NCI-H2227 (cell line): ENCODE measurements at regions not wholly inside any gene's neighbourhood (a gene's known extent, or its start where the extent isn't known, plus 50 kb on each side); places are given as distances from the start of the nearest gene placed in this dataset.
"Not testable (repeated sequence)": the region's sequence is repeated elsewhere in the genome, so short reads cannot be mapped to it uniquely, and the experiment has no call there.

Experiments used
- DNase-seq: peaks from one replicate; lab custom pipeline; 2025; ENCODE audit not compliant: unreplicated experiment; lab: John Stamatoyannopoulos, UW

- no peak for DNase-seq
Observed at GRCh38 chrX:39427492-39427891, 626.2 kb downstream of the MID1IP1 start.

GRCh38 chrX:39427906-39428305 lies 626.6 kb downstream of the MID1IP1 start:
- no peak for DNase-seq

GRCh38 chrX:39430551-39430950 lies 629.3 kb downstream of the MID1IP1 start:
- no peak for DNase-seq

GRCh38 chrX:39431893-39432292 lies 630.6 kb downstream of the MID1IP1 start:
- DNase-seq, result no peak

GRCh38 chrX:39434671-39435070 lies 633.4 kb downstream of the MID1IP1 start:
- DNase-seq, result not testable (repeated sequence)

GRCh38 chrX:39436538-39436937 lies 635.3 kb downstream of the MID1IP1 start:
- DNase-seq, result not testable (repeated sequence)

- DNase-seq, result no peak
Observed at GRCh38 chrX:39437670-39438441, 636.6 kb downstream of the MID1IP1 start.

GRCh38 chrX:39438603-39439602 lies 637.6 kb downstream of the MID1IP1 start:
- no peak for DNase-seq

GRCh38 chrX:39439906-39440798 lies 638.9 kb downstream of the MID1IP1 start:
- no peak for DNase-seq

- no peak for DNase-seq
Observed at GRCh38 chrX:39440799-39441284, 639.6 kb downstream of the MID1IP1 start.

GRCh38 chrX:39442332-39442731 lies 641.1 kb downstream of the MID1IP1 start:
- DNase-seq, result no peak

GRCh38 chrX:39443240-39443639 lies 642.0 kb downstream of the MID1IP1 start:
- no peak for DNase-seq

GRCh38 chrX:39445336-39445735 lies 644.1 kb downstream of the MID1IP1 start:
- peak; percentile 21 for DNase-seq

- DNase-seq, result no peak
Observed at GRCh38 chrX:39449352-39449751, 648.1 kb downstream of the MID1IP1 start.

- peak; percentile 43 for DNase-seq
Observed at GRCh38 chrX:39450234-39450977, 647.4 kb downstream of the BCOR start.

- no peak for DNase-seq
Observed at GRCh38 chrX:39451046-39451445, 646.7 kb downstream of the BCOR start.

- DNase-seq, result no peak
Observed at GRCh38 chrX:39452401-39452800, 645.4 kb downstream of the BCOR start.

- no peak for DNase-seq
Observed at GRCh38 chrX:39453889-39454621, 643.7 kb downstream of the BCOR start.

- DNase-seq, result no peak
Observed at GRCh38 chrX:39456894-39457604, 640.7 kb downstream of the BCOR start.
